Pulmonary artery endothelial cell (primary cell): ENCODE measurements at regions not wholly inside any gene's neighbourhood (a gene's known extent, or its start where the extent isn't known, plus 50 kb on each side); places are given as distances from the start of the nearest gene placed in this dataset.
A peak's percentile ranks its signal among the peaks of the same experiment; 100 is the strongest.
"Not testable (repeated sequence)": the region's sequence is repeated elsewhere in the genome, so short reads cannot be mapped to it uniquely, and the experiment has no call there.

Experiments
- DNase-seq: peaks from one replicate; pipeline ENCODE4 v3.0.0-alpha.2; 2011; ENCODE audit warnings: low read depth, low spot score

DNA sequence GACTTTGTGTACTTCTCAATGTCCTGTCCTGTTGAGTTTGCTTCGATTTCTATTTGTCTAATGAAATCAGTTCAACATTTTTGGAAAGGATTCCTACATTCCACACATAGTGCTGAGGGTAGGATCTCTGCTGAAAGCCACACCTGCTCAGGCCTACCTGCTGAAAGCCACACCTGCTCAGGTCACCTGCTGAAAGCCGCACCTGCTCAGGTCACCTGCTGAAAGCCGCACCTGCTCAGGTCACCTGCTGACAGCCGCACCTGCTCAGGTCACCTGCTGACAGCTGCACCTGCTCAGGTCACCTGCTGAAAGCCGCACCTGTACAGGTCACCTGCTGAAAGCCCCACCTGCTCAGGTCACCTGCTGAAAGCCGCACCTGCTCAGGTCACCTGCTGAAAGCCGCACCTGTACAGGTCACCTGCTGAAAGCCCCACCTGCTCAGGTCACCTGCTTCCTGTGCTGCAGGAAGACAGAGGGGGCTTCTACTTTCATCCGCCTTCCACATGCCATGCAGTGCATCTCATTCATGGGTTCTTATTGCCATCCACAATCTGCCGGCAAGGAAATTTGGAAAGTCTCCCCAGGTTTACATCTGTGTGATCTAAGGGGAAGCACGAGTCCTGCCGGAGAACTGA lies 340.3 kb downstream of the THBS2 start:
- DNase-seq: not testable (repeated sequence)

DNA sequence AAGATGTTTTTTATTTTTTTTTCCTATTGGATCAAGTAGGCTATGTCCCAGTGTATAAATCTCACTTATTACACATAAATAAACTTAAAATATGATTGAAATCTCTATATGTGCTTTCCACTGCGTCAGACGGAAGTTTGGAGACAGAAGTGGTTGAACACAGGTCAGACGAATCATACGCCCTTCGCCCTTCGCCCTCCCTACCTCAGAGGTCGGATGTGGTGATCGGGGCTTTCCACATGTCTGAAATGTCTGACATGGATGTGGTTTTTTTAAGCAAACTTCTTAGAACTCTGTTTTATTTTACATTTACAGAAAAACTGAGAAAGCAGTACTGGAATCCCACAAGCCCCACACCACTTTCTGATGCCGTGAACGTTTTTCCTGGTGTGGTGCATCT lies 344.4 kb downstream of the THBS2 start:
- DNase-seq: no peak

DNA sequence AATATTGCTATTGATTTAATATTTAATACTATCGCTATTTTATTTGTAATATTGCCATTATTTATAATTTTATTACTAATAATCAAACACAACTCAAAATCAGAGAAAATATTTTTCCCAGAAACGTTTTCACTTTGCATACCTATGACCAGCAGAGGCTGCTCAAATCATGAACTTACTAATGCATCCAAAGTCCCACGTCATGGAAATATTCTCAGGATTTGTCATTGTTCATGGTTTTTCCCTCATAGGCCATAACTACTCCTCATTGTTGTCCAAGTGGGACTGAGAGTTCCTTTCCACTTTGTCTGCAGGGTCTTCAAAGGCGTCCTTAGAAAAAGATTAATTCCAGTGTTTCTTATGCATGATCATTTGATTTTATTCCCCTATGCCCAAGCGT lies 344.8 kb downstream of the THBS2 start:
- no peak for DNase-seq

DNA sequence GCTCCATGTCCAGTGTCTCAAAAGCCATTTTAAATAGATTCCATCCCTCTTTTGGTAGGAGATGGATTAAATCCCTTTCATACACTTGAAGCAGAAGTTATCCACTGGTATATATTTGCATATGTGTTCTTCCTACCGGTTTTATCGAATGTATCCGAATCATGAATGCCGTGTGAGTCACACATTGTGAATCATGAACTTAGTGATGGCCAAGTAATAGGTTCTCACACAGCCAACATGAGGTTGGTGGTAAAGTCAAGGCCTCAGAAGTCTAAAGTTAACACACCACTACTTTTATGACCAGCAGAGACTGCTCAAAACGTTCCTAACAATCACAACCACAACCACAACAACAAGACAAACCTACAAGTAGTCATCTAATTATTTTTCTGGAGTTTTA lies 345.5 kb downstream of the THBS2 start:
- no peak for DNase-seq

DNA sequence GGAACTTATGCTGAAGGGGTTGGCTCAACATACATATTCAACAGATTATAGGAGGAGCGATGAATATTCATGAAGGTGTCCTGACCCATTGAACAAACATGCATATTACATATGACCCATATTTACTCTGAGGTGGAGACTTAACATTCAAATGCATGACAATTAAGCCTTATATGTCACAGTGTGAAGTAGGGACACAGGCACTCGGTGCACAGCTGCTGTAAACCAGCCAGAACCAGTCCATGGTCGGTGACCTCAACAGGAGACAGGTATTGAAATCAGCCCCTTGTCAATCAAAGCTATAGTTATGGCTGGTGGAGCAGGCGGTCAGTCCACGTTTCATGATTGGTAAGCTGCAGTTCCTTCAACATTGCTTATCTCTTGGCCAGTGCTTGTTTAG lies 347.3 kb downstream of the THBS2 start:
- no peak for DNase-seq

DNA sequence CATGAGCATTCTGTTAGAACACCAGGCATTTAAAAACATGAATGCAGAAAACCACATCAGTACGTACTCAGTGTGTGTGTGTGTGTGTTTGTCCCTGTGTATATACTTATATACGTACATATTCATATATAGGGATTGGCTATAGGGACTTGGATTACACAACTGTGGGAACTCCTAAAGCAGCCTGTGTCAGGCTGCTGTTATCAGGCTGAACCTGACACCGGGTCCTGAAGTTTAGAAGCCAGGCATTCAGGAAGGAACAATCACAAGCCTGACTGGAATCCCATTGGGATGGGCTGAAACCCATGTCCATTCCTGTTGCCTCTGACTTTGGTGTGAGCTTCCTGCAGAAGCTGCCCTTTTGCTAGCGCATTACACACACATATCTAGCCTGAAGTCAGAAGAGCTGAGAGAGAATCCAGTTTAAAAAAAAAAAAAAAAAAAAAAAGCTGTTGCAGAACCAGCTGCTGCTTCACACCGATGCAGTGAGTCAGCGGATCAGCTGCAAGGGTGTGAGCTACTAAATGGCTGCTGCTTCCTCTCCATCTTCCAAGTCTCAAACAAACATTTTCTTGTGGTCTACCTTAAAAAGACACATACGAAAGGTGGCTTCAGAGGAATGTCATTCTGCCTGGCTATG lies 348.1 kb downstream of the THBS2 start:
- no peak for DNase-seq

DNA sequence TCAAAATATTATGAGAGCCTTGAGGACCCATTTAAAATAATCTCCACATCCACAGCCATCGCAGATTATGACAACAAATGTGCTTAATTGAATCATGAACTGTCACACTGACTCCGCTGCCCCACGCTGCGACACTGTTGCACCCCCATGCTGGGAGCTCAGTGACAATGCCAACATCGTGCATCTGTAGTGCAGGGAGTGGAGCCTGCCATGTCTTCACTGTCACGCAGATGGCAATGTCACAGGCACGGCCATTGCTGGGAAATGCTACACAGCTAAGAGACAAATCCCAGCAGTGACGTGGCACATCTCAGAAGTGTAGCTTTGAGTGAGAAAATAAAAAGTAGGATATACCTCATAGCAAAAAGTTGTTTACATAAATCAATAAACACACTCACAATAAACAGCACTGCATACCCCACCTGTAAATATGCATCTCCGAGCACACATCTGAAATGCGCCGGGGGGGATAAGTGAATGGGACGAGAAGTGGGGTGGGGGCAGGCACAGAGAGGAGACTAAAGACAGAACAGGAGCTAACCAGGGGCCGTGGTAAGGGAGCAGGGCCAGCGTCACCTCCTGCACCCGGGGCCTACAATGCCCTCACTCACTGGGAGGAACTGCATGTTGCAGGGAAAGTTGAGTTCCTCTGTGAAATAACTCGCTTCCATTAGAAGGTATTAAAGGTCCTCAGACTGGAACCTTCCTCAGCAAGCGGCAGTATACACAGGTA lies 349.9 kb downstream of the THBS2 start:
- DNase-seq: no peak

DNA sequence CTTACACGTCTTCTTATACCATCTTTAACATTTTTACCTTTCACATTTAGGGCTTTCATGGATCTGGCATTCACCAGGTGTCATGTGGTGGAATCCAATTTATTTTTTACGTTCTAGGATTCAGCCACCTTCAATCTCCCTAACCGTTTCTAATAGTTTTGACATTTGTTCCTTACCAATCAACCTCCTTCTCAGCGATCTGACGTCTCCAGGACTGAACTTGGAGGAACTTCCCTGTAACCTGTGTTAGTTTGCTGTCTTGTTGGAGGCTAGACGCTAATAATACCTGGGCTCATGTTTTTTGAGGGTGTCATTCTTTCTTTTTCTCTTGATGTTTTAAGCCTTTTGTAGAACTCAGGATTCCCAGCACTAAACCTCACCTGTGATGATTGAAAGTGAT lies 351.6 kb downstream of the THBS2 start:
- no peak for DNase-seq

DNA sequence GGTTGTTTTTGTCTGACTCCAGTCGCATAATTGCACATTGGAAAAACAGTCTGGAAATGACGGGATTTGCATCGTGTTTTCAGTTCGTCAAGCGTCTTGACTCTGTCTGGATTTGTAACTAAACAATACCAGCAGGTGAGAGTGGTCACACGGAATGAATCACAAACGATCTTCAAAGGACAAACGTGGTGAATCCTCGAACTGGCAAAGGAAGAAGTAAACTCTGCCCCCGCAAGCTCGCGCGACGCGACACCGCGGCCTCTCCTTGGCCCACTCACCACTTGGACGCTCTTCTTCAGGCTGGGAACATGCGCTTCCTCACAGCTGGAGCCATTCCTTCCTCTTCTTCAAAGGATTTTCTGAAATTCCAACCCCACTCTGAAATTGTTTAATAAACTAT lies 352.6 kb downstream of the THBS2 start:
- DNase-seq: no peak

DNA sequence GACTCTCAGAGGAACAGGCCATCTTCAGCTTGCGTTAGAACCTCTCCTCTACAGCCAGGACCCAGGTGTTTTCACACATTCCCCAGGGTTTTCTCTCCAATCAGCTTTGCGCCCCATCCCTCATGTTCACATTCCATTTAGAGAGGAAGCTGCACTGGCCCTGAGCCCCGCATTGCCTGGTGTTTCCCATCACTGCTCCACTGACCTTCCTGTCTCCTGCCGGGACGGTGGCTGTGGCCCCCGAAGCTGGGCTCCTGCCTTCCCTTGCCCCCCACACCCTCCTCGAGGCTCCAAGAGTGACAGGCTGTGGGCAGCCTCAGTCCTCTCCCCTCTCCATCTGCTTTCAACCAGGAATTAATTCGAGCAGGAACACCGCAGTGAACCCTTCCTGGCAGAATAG lies 357.3 kb downstream of the THBS2 start:
- no peak for DNase-seq

DNA sequence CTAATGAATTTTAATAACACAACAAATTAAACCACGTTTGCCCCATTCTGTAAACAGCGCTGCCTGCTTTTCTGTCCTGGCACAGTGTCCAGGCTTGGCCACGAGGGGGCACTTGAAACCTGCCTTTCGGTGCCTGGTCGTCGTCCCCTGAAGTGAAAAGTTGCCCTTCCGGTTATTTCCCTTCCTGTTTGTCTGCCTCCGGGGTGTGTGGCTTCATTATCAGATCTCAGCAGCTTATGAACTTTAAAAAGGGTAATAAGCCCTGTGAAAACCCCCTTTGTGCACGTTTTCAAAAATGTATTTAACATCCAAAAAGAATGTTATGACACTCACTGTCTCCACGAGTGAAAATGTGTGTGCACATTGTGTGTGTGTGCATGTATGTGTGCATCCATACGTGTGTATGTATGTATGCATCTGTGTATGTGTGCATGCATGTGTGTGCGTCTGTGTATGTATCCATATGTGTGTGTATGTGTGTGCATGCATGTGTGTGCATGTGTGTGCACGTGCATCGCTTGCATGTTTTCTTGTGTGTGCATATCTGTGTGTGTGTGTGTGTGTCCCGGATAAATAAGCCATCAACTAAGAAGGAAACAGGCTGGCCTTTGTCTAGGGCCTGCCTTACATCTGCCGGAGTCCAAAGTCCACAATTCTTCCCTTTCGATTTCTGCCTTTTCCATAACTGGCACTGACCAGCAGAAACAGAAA lies 358.4 kb downstream of the THBS2 start:
- peak; percentile 10 for DNase-seq

DNA sequence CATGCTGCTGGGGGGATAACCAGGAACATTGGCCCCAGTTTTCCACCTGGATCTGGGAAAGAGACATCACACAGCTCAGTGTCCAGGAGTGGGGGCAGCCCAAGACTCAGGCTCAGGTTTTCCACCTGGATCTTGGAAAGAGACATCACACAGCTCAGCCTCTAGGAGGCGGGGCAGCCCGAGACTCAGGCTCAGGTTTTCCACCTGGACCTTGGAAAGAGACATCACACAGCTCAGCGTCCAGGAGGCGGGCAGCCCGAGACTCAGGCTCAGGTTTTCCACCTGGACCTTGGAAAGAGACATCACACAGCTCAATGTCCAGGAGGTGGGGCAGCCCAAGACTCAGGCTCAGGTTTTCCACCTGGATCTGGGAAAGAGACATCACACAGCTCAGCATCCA lies 361.6 kb downstream of the THBS2 start:
- no peak for DNase-seq

DNA sequence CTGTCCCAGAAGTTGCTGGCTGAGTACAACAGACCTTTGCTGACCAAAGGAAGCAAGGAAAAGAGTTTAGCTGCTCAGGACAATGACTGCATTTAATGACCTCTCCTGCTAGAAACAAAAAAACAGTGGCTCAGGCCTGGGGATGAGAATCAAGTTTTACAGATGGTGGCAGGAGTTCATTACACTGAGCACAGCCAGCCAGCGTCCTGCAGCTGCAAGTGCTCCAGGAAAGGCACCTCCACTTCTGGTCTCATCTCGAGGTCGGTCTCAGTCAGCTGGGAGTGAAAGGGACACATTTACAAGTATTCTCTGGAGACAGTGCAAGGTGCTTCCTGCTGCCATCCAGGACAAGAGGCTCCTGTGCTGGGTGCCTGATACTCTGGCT lies 362.7 kb downstream of the THBS2 start:
- no peak for DNase-seq

DNA sequence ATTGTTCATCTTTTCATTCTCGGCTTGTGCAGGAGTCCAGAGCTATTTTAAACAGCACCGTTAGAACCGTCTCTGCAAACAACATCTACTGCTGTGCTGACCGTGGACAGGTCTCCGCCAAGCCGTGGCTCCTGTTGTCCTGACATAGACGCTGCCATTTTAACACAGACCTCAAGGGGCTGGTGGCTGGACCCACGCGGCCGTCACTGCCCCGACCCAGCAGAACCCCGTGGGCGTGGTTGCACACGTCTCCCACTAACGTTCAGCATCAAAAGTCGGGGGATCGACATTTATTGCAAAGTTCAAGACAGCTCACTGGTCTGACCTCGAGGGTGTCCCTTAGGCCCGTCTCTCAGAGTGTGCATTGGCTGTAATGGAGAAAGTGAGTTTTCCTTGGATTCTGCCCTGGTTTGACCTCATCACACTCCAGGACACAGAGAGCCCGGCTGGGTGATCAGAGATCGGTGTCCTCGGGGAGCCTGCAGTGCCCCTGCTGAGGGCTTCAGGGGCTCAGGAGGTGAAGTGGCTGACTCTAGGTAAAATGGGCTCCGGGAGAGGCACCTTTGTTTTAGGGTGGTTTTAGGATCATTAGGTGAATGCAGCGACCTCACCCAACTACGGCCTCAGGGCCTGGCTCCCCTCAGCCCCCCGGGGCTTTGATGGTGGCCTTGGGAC lies 363.2 kb downstream of the THBS2 start:
- DNase-seq: no peak

DNA sequence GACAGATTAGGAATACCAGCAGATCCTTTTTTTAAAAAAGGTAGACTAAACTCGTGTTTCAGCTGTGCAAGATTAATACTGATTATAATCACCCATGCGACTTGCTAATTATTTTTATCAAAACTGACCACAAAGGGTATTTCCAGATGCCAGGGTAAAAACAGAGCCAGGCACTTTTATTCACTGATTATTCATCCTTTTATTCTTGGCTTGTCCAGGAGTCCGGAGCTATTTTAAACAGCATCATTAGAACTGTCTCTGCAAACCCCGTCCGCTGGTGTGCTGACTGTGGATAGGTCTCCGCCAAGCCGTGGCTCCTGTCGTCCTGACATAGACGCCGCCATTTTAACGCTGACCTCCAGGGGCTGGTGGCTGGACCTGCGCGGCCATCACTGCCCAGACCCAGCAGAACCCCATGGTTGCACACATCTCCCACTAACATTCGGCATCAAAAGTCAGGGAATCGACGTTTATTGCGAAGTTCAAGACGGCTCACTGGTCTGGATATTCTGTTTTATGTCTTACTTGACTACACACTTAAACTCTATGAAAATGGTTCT lies 364.8 kb downstream of the THBS2 start:
- no peak for DNase-seq

DNA sequence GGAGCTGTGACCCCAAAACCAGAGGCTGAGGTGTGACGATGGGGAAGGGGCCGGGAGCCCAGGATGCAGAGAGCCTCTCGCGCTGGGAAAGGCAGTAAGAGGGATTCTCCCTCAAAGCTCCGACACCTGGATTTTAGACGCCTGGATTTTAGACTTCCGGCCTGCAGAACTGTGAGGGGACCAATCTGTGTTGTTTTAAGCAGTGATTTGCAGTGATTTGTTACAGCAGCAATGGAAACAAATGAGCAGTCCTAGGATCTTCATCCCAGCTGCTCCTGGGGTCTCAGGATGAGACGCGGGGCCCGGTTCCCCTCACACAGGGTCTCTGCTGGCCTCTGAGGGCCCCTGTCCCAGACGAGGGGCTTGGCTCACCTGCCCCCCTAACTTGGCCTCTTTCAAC lies 365.5 kb downstream of the THBS2 start:
- DNase-seq: no peak

DNA sequence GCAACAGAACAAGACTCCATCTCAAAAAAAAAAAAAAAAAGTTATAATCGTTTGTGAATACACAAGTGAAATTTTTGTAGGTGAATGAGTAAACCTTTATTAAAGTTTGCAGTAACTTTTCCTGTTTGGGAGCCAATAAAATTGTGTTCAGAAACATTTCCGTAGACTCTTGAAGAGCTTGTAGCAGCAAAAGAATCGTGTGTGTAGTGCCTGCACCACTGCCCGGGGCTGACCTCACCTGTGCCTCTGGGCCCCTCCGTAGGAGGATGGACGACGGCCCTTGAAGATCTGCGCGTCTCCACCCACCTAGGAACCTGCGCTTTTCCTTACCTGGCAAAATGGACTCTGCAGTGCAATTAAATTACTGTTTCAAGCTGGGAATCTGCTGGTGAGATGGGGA lies 366.0 kb downstream of the THBS2 start:
- no peak for DNase-seq

DNA sequence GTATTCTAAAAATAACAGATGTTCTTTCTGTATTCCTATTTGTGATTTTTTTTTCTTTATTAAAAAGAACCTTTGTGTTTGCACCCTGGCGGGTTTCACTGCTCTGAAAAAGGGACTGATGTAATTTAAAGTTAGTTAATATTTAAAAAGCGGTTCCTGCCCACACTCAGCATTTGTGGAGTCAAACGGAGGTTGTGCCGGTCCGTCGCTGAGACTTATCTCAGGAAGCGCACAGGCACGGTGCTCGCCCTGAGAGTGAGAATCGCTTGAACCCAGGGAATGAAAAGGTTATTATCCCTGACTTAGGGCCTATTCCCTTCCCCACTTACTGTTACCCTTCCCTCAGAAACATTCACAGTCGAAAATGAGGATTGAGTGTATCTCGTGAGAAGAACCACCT lies 366.7 kb downstream of the THBS2 start:
- DNase-seq: no peak

DNA sequence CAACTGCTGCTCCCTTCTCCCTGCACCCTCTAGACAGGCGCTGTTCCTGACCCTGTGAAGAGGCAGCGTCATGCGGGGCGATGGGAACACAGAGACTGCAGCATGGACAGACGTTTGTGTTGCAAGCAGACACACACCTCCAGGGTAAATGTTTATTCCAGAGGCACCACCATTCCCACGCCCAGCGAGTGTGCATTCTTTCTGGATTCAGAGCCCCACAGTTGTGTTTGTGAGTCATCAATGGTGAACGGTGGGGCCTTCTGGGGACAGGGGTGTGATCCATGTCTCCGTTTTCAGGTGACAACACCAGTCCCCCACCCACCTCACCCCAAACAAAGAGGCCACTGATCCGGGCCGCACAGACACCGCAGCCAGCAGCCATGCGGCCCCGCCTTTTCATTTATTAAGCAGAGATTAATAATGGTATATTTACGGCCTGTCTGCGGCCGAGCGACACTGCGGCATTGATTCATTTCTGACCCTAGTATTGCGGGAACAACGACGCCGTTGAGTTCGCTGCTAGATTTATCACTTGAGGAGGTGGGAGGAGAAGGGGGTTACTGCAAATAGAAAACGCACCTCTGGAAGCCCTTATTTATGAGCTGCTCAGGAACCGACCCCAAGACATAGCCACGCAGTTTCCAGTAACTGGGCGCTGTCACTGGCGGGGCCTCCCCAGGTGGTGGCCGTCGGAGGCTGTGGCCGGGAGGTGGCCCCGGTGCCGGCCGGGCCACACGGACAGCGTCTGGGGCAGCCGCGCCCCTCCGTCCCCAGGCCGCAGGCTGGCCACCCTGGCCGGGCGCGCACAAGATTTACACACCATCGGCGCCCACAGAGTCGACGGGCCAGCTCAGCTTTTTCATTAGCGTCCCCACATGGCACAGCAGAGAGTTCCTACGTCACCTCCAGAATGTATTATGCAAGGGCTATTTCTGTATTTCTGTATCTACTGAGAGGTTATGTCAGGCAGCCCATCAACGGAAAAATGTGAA lies 367.6 kb downstream of the THBS2 start:
- no peak for DNase-seq

DNA sequence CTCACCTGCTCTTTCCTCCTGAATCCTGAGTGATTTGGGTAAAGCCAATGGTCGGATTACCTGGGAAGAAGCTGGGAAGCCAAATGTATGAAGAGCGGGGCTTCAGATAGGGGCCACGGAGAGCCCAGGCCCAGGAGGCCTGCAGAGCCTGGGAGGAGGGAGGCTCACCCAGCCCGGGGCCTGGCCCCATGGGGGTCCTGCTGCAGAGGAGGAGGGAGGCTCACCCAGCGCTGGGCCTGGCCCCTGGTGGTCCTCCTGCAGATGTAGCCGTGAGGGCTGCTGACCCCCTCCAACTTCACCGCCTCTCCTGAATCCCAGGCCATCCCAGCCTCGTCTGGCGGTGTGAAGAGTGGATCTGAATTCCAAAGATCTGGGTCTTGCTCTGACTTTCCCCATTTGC lies 368.4 kb downstream of the THBS2 start:
- DNase-seq: no peak
